ENCODE measurements at regions not wholly inside any gene's neighbourhood (a gene's known extent, or its start where the extent isn't known, plus 50 kb on each side); places are given as distances from the start of the nearest gene placed in this dataset.

GRCh38 chr9:97756991-97757390 is 59.9 kb upstream of the XPA start:
- H3K18ac ChIP-seq (ENCODE audit: insufficient read length, low read depth, low read length): no peak overlapping the region
- H3K79me2 ChIP-seq (ENCODE audit: insufficient read depth, low read length): no peaks in the 10 kb centered on the region
- no peak for TF ChIP-seq CTCF (conservative IDR thresholded peaks at IDR 0.05)
- H3K23ac ChIP-seq (ENCODE audit: insufficient read length, low read depth, low read length): no peak overlapping the region
- no peaks in the 10 kb centered on the region for H3K4me1 ChIP-seq (ENCODE audit: insufficient read depth, low read length)
- Mint-ChIP-seq H3K36me3 (ENCODE audit: insufficient read depth in 1 of 3, low read depth in 3 of 3) (peaks cover 0 to 4% (median 0%) of the 10 kb centered on the region in 3 experiments; a peak in 1 of 7 replicates), H3K9me3 (peaks cover 14 to 17% of the 10 kb centered on the region in 2 experiments), H3K4me3 (no peak overlapping the region), H3K27me3 (ENCODE audit: low read depth) (peaks cover 77% of the 10 kb centered on the region), H3K4me1 (no peaks in the 10 kb centered on the region), H3K27ac (no peak overlapping the region)
- WGBS (ENCODE audit: extremely low coverage, insufficient read length, low lambda C conversion rate): no CpG with 5 or more reads among the region's 3 CpGs
- H2BK120ac ChIP-seq (ENCODE audit: low read depth, low read length, poor library complexity, severe bottlenecking): no peak overlapping the region
- no peak overlapping the region for H4K91ac ChIP-seq (ENCODE audit: insufficient read length, low read depth, low read length)
- DNase-seq: no peak
- H3K9me3 ChIP-seq (ENCODE audit: control insufficient read depth, low read depth, low read length): no peaks in the 10 kb centered on the region
- no peak overlapping the region for H2BK15ac ChIP-seq (ENCODE audit: low read depth, low read length)
- no peak overlapping the region for H3K27ac ChIP-seq (ENCODE audit: insufficient read length, low read depth, low read length)
- no peak overlapping the region for H3K9ac ChIP-seq (ENCODE audit: extremely low read depth, insufficient read length, low read length)
- H3K56ac ChIP-seq (ENCODE audit: insufficient read length, low read depth, low read length): no peak overlapping the region
- no peaks in the 10 kb centered on the region for H3K79me1 ChIP-seq (ENCODE audit: insufficient read depth, low read depth, low read length, poor library complexity, severe bottlenecking)
- H3K14ac ChIP-seq (ENCODE audit: insufficient read depth, low read length): no peak overlapping the region
- no peak overlapping the region for H4K5ac ChIP-seq (ENCODE audit: insufficient read length, low read depth, low read length)
- no peak overlapping the region for H3K4me2 ChIP-seq (ENCODE audit: insufficient read depth, insufficient read length, low read length)
- H2BK20ac ChIP-seq (ENCODE audit: low read depth, low read length, poor library complexity, severe bottlenecking): no peak overlapping the region
- no peaks in the 10 kb centered on the region; the same call in 1 of the 2 replicates for H3K27me3 ChIP-seq (ENCODE audit: insufficient read depth, low read length)
- H3T11ph ChIP-seq (ENCODE audit: low read length): no peak overlapping the region
- no peak overlapping the region for H2BK12ac ChIP-seq (ENCODE audit: insufficient read length, low read depth, low read length)
- H2AK5ac ChIP-seq (ENCODE audit: insufficient read length, low read length): no peak overlapping the region
- H3K4ac ChIP-seq (ENCODE audit: low read depth, low read length): no peak overlapping the region
- no peak overlapping the region for H2BK5ac ChIP-seq (ENCODE audit: insufficient read length, low read length)
- H2AFZ ChIP-seq (ENCODE audit: low read length): no peak overlapping the region
- H3K23me2 ChIP-seq (ENCODE audit: insufficient read length, low read depth, low read length, poor library complexity, severe bottlenecking): no peaks in the 10 kb centered on the region
- no peak overlapping the region for H4K8ac ChIP-seq (replicated peaks; ENCODE audit: insufficient read length, low read depth, low read length)
- H4K20me1 ChIP-seq (ENCODE audit: control insufficient read depth, insufficient read depth, insufficient read length): no peaks in the 10 kb centered on the region
